Stimulated activated CD8-positive, alpha-beta memory T cell treated with anti-CD3 and anti-CD28 coated beads, Interleukin-7, amount 100 ng/mL, for 48 hours (primary cell): ENCODE measurements at regions not wholly inside any gene's neighbourhood (a gene's known extent, or its start where the extent isn't known, plus 50 kb on each side); places are given as distances from the start of the nearest gene placed in this dataset.

ENCODE experiments used
- DNase-seq, 2 donors: peaks; one replicate each; pipeline ENCODE4 v3.0.0-alpha.2; 2020; ENCODE audit warnings: low read depth in 1 of 2; ENCODE audit errors: extremely low read depth in 1 of 2

- no peak for DNase-seq
Measured at GRCh38 chr6:142500250-142500786, 198.5 kb downstream of the ADGRG6 start.

- DNase-seq = no peak
Measured at GRCh38 chr6:142501795-142502194, 200.0 kb downstream of the ADGRG6 start.

- no peak for DNase-seq
Measured at GRCh38 chr6:142507065-142507464, 205.3 kb downstream of the ADGRG6 start.

- DNase-seq = no peak
Measured at GRCh38 chr6:142510211-142510610, 208.4 kb downstream of the ADGRG6 start.

GRCh38 chr6:142518126-142518525, 216.3 kb downstream of the ADGRG6 start:
- DNase-seq = no peak

GRCh38 chr6:142518761-142519160, 217.0 kb downstream of the ADGRG6 start:
- DNase-seq = no peak

- DNase-seq = no peak
Measured at GRCh38 chr6:142521791-142522190, 220.0 kb downstream of the ADGRG6 start.

- no peak for DNase-seq
Measured at GRCh38 chr6:142523515-142524375, 221.9 kb downstream of the ADGRG6 start.

GRCh38 chr6:142530566-142530965, 228.8 kb downstream of the ADGRG6 start:
- no peak for DNase-seq

GRCh38 chr6:142531727-142532126, 229.9 kb downstream of the ADGRG6 start:
- DNase-seq = no peak

- DNase-seq = no peak
Measured at GRCh38 chr6:142534076-142534475, 232.3 kb downstream of the ADGRG6 start.

- no peak for DNase-seq
Measured at GRCh38 chr6:142534484-142534883, 232.7 kb downstream of the ADGRG6 start.

GRCh38 chr6:142537612-142538478, 236.0 kb downstream of the ADGRG6 start:
- no peak for DNase-seq

- DNase-seq = no peak
Measured at GRCh38 chr6:142542704-142543233, 241.0 kb downstream of the ADGRG6 start.

- no peak for DNase-seq
Measured at GRCh38 chr6:142543606-142544005, 241.8 kb downstream of the ADGRG6 start.

GRCh38 chr6:142544199-142544838, 242.5 kb downstream of the ADGRG6 start:
- DNase-seq = no peak

- no peak for DNase-seq
Measured at GRCh38 chr6:142545147-142545546, 243.3 kb downstream of the ADGRG6 start.

- DNase-seq = no peak
Measured at GRCh38 chr6:142548566-142548965, 246.8 kb downstream of the ADGRG6 start.

- no peak for DNase-seq
Measured at GRCh38 chr6:142550310-142551063, 248.7 kb downstream of the ADGRG6 start.

GRCh38 chr6:142551274-142551811, 249.5 kb downstream of the ADGRG6 start:
- DNase-seq = peak; percentile 5 to 34
